ENCODE measurements at regions not wholly inside any gene's neighbourhood (a gene's known extent, or its start where the extent isn't known, plus 50 kb on each side); places are given as distances from the start of the nearest gene placed in this dataset.
"Not testable (repeated sequence)": the region's sequence is repeated elsewhere in the genome, so short reads cannot be mapped to it uniquely, and the experiment has no call there.

GRCh38 chr4:38415682-38416081, 248.3 kb upstream of the KLF3 start:
- H3K27ac ChIP-seq: no peak overlapping the region
- no peaks in the 10 kb centered on the region for H3K9me3 ChIP-seq
- 72 to 81% methylated on average over 6 of the region's 6 CpGs for WGBS, 2 donors
- H3K4me3 ChIP-seq (replicated peaks in 1 of 3): no peak overlapping the region
- DNase-seq: no peak
- no peaks in the 10 kb centered on the region for H3K36me3 ChIP-seq
- H3K4me1 ChIP-seq: no peaks in the 10 kb centered on the region
- no peak for TF ChIP-seq CTCF (IDR thresholded peaks at IDR 0.05)
- no peak for TF ChIP-seq POLR2A (IDR thresholded peaks at IDR 0.05)
- intact Hi-C loops (cut with DNase I): no loop called here
- H3K27me3 ChIP-seq: no peaks in the 10 kb centered on the region

- no peaks in the 10 kb centered on the region for H3K4me1 ChIP-seq
- H3K27me3 ChIP-seq: no peaks in the 10 kb centered on the region
- H3K27ac ChIP-seq: no peak overlapping the region
- TF ChIP-seq POLR2A (IDR thresholded peaks at IDR 0.05) (no peak), CTCF (IDR thresholded peaks at IDR 0.05) (no peak)
- no peaks in the 10 kb centered on the region for H3K9me3 ChIP-seq
- H3K36me3 ChIP-seq: no peaks in the 10 kb centered on the region
- no peak overlapping the region for H3K4me3 ChIP-seq (replicated peaks in 1 of 3)
- intact Hi-C loops (cut with DNase I): no loop called here
- 96 to 100% methylated on average over 1 of the region's 1 CpG for WGBS, 2 donors
- no peak for DNase-seq
These were observed 247.5 kb upstream of the KLF3 start for GRCh38 chr4:38416450-38417014.

GRCh38 chr4:38420254-38420653, 243.7 kb upstream of the KLF3 start:
- H3K27me3 ChIP-seq; intact Hi-C loops (cut with DNase I); H3K36me3 ChIP-seq; H3K27ac ChIP-seq; H3K4me1 ChIP-seq; DNase-seq; H3K9me3 ChIP-seq; H3K4me3 ChIP-seq (replicated peaks in 1 of 3): not testable (repeated sequence)
- WGBS, 2 donors: 77 to 84% methylated on average over 4 of the region's 4 CpGs

- intact Hi-C loops (cut with DNase I): no loop called here
- no peak overlapping the region for H3K27ac ChIP-seq
- no peak overlapping the region for H3K4me3 ChIP-seq (replicated peaks in 1 of 3)
- H3K4me1 ChIP-seq: peaks cover 0 to 6% of the 10 kb centered on the region in 2 donors
- 91 to 93% methylated on average over 4 of the region's 4 CpGs for WGBS, 2 donors
- H3K36me3 ChIP-seq: no peaks in the 10 kb centered on the region
- no peak for DNase-seq
- no peaks in the 10 kb centered on the region for H3K27me3 ChIP-seq
- no peak for TF ChIP-seq POLR2A (IDR thresholded peaks at IDR 0.05)
- no peak for TF ChIP-seq CTCF (IDR thresholded peaks at IDR 0.05)
- H3K9me3 ChIP-seq: no peaks in the 10 kb centered on the region
These were observed 241.1 kb upstream of the KLF3 start for GRCh38 chr4:38422850-38423249.

- H3K9me3 ChIP-seq: no peaks in the 10 kb centered on the region
- peak; percentile 8 to 14 for DNase-seq
- no peaks in the 10 kb centered on the region for H3K36me3 ChIP-seq
- H3K4me3 ChIP-seq (replicated peaks in 1 of 3): no peak overlapping the region
- 59 to 63% methylated on average over 9 of the region's 9 CpGs for WGBS, 2 donors
- no peak overlapping the region for H3K27ac ChIP-seq
- intact Hi-C loops (cut with DNase I): no loop called here
- no peaks in the 10 kb centered on the region for H3K27me3 ChIP-seq
- no peak for TF ChIP-seq POLR2A (IDR thresholded peaks at IDR 0.05)
- peaks cover 0 to 6% of the 10 kb centered on the region in 2 donors for H3K4me1 ChIP-seq
These were observed 239.7 kb upstream of the KLF3 start for GRCh38 chr4:38424151-38424871.

- no peak overlapping the region for H3K4me3 ChIP-seq (replicated peaks in 1 of 3)
- no peaks in the 10 kb centered on the region for H3K36me3 ChIP-seq
- H3K9me3 ChIP-seq: no peaks in the 10 kb centered on the region
- no peak for TF ChIP-seq CTCF (IDR thresholded peaks at IDR 0.05)
- TF ChIP-seq POLR2A (IDR thresholded peaks at IDR 0.05): no peak
- no peaks in the 10 kb centered on the region for H3K27me3 ChIP-seq
- intact Hi-C loops (cut with DNase I): no loop called here
- peaks cover 0 to 6% of the 10 kb centered on the region in 2 donors for H3K4me1 ChIP-seq
- no peak overlapping the region for H3K27ac ChIP-seq
- no peak for DNase-seq
These were observed 237.5 kb upstream of the KLF3 start for GRCh38 chr4:38426532-38426931.
